GM19438 (cell line): ENCODE measurements at regions not wholly inside any gene's neighbourhood (a gene's known extent, or its start where the extent isn't known, plus 50 kb on each side); places are given as distances from the start of the nearest gene placed in this dataset.

Experiments used
- ATAC-seq: cut with Tn5 transposase; IDR thresholded peaks from one replicate; pipeline ENCODE4 v1.9.1; 2021; ENCODE audit warnings: low read depth; ENCODE audit not compliant: unreplicated experiment

GRCh38 chrX:82070948-82071347, 869.0 kb downstream of the SH3BGRL start:
- ATAC-seq = no peak

- ATAC-seq = no peak
Measured at GRCh38 chrX:82081027-82081426, 879.1 kb downstream of the SH3BGRL start.

- no peak for ATAC-seq
Measured at GRCh38 chrX:82087699-82088098, 885.8 kb downstream of the SH3BGRL start.

GRCh38 chrX:82092307-82092706, 890.4 kb downstream of the SH3BGRL start:
- ATAC-seq = no peak

- no peak for ATAC-seq
Measured at GRCh38 chrX:82125103-82125502, 923.2 kb downstream of the SH3BGRL start.

GRCh38 chrX:82127228-82128123, 925.6 kb downstream of the SH3BGRL start:
- peak; percentile 94 for ATAC-seq

- ATAC-seq = no peak
Measured at GRCh38 chrX:82134378-82134777, 932.5 kb downstream of the SH3BGRL start.

GRCh38 chrX:82141942-82142341, 940.0 kb downstream of the SH3BGRL start:
- no peak for ATAC-seq

- ATAC-seq = no peak
Measured at GRCh38 chrX:82161195-82161594, 959.3 kb downstream of the SH3BGRL start.

- no peak for ATAC-seq
Measured at GRCh38 chrX:82163701-82164100, 961.8 kb downstream of the SH3BGRL start.

- no peak for ATAC-seq
Measured at GRCh38 chrX:82196866-82197265, 995.0 kb downstream of the SH3BGRL start.

- no peak for ATAC-seq
Measured at GRCh38 chrX:82208975-82209374, 1007.1 kb downstream of the SH3BGRL start.

GRCh38 chrX:82218361-82218760, 1016.5 kb downstream of the SH3BGRL start:
- ATAC-seq = peak; percentile 81

- no peak for ATAC-seq
Measured at GRCh38 chrX:82219129-82219528, 1017.2 kb downstream of the SH3BGRL start.

- no peak for ATAC-seq
Measured at GRCh38 chrX:82224961-82225360, 1023.1 kb downstream of the SH3BGRL start.

- ATAC-seq = no peak
Measured at GRCh38 chrX:82230013-82230412, 1028.1 kb downstream of the SH3BGRL start.

GRCh38 chrX:82232679-82233078, 1030.8 kb downstream of the SH3BGRL start:
- no peak for ATAC-seq

- no peak for ATAC-seq
Measured at GRCh38 chrX:82237328-82237727, 1035.4 kb downstream of the SH3BGRL start.
